Cerebellar nuclear complex (tissue), 1 donor: ENCODE measurements at regions not wholly inside any gene's neighbourhood (a gene's known extent, or its start where the extent isn't known, plus 50 kb on each side); places are given as distances from the start of the nearest gene placed in this dataset.
"Not testable (repeated sequence)": the region's sequence is repeated elsewhere in the genome, so short reads cannot be mapped to it uniquely, and the experiment has no call there.

Source experiments
- DNase-seq, 2 experiments: peaks; one replicate each; lab custom pipeline; 2025; lab: John Stamatoyannopoulos, UW

DNA sequence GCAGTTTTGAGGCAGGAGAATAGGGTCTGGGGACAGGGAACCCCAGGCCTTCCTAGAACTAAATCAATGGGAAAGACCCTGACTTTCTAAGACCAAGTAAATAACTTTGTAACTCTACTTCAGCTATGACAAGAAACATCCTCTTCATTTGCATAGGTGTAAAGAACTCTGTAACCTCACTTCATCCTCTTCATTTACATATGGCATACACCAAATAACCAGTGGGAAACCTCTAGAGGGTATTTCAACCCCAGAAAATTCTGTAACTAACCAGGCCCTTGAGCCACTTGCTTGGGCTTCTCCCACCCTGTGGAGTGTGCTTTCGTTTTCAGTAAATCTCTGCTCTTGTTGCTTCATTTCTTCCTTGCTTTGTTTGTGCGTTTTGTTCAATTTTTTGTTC is 495.6 kb downstream of the SIPA1L2 start:
- DNase-seq: no peak

DNA sequence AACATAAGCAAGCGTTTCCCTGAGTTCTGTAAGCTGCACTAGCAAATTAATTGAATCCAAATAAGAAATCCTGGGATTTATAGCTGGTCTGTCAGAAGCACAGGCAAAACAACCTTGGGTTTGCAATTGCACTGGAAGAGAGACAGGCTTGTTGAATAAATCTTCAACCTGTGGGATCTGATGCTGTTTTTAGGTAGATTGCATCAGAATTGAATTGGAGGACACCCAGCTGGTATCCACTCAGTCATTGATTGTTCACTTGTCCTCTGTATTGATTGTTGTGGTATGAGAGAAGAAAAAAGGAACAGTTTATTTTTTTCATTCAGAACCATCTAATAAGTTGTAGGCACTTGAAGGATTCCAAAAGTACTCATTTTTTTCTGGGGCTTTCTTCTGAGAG is 497.4 kb downstream of the SIPA1L2 start:
- no peak for DNase-seq

DNA sequence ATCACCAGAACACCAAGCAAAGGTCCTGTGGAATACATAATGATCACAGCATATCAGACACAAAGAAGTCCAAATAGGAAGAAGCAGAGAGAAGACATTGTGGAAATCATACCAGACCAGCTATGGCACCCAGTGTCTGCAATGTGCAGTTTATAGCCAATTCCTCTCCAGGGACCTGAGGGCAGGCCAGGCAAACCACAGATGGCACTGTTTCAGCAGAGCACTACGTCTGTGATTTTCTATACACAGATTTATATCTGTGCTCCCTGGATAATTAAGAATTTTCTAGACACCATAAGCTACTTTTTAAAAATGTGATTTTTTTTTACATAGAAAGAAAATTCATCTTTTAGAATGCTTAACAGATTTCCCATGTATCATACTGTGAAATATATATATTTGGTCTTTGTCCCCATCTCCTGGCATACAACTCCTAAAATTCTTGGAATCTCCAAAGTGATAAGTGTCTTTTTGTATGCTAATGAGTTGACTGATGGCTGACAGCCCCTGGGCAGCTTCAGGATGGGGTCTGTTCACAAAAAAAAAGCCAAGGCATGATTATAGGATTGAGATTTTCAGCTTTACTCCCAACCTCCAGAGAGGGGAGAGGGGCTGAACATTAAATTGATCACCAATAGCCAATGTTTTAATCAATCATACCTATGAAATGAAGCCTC is 498.1 kb downstream of the SIPA1L2 start:
- DNase-seq: no peak

DNA sequence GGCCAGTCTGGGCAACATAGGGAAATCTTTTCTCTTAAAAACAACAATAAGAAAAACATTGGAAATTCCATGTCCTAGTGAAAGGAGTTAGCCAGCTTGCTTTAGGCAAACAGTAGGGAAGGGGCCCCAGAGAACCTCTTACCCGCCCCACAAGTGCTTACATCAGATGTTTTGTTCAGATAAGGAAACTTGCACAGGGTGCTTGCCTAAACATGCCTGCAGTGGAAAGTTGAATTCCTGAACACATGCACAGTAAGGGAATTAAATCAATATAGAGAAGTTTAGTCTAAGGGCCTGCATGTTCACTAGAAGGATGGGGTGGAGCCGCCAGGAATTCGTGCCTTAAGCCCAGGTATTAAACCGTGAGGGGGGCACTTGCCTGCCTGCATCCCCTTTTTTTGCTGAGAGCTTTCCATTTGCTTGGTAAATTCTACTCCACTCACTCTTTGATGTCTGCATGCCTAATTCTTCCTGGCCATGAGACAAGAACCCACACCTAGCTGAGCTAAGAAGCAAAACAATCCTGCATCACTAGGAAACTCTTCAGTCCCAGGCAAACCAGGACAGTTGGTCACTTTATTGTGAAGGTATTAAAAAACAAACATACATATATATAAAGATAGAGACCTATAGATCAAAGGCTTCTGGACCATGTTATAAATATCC is 499.0 kb downstream of the SIPA1L2 start:
- no peak for DNase-seq

DNA sequence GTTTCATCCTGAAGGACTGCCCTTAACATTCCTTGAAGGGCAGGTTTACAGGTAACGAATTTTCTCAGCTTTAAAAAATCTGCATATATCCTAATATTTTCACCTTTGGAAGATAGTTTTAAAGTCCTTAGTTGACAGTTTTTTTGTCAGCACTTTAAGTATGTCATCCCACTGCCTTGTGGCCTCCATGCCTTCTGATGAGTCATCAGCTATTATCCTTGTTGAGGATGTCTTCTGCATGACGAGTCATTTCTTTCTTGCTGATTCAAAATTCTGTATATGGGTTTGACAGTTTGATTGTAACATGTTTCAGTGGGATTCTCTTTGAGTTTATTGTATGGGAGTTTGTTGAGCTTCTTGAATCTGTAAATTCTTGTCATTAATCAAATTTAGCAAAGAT is 500.6 kb downstream of the DISC1 start:
- DNase-seq: no peak

DNA sequence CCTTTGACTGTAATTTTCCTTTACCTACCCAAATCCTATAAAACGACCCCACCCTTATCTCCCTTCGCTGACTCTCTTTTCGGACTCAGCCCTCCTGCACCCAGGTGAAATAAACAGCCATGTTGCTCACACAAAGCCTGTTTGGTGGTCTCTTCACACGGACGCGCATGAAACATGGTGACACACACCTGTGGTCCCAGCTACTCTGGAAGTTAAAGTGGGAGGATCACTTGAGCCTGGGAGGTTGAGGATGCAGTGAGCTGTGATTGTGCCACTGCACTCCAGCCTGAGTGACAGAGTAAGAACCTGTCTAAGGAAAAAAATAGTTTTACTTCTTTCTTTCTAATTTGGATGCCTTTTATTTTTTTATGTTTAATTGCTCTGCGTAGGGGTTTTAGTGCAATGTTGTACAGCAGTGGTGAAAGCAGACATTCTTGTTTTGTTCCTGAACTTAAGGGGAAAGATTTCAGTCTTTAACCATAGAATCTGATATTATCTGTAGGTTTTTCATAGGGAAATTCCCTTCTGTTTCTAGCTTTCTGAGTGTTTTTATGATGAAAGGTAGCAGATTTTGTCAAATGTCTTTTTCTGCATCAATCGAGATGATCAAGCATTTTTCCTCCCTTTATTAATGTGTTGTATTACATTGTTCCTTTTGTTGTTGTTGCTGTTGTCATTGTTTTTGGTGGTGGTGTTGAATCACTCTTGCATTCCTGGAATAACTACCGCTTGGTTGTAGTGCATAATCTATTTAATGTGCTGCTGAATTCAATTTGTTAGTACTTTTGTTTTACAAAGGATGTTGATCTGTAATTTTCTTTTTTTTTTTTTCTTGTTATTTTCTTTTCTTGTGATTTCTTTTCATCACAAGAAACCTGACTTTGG is 497.4 kb downstream of the DISC1 start:
- no peak for DNase-seq

DNA sequence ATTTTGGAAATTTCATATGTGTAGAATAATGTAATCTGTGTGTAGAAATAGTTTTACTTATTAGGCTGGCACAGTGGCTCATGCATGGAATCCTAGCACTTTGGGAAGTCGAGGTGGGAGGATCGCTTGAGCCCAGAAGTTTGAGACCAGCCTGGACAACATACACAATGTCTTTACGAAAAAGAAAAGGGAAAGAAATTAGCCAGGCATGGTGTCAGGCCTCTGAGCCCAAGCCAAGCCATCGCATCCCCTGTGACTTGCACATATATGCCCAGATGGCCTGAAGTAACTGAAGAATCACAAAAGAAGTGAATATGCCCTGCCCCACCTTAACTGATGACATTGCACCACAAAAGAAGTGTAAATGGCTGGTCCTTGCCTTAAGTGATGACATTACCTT is 491.3 kb downstream of the DISC1 start:
- not testable (repeated sequence) for DNase-seq

DNA sequence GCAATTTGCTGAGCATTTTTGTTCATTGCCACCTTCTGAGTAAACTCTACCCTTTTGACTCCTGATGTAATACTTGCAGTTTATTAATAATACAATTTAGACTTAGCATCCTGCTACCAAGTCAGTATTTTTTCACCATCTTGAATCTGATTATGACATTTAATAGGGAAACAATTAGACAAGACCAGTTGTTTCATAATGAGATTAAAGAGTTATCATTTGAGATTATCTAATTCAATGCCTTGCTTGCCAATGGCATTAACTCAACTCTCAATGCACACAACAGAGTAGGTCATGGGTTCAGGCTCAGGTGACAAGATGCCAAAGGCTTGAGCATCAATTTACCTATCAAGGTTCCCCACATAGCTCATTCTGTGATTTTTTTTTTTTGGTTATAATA is 488.4 kb downstream of the DISC1 start:
- DNase-seq: no peak

DNA sequence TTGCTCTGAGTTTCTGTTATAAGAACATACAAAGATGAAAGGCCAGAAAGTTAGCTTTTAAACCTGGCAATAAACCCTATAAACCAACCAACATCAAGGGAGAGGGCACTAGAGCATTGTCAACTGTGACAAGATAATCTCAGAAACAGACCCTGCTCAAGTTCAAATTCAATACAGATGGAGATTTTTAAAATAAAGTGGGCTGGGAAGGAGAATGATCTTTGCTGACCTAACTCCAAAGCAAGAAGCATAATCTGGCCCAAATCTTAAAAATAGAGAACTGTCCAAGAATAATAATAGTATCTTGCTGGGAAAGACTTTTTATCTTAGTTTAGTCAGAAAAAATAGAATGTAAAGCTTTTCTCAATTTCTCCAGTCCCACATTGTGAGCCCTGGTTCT is 485.5 kb downstream of the DISC1 start:
- no peak for DNase-seq

DNA sequence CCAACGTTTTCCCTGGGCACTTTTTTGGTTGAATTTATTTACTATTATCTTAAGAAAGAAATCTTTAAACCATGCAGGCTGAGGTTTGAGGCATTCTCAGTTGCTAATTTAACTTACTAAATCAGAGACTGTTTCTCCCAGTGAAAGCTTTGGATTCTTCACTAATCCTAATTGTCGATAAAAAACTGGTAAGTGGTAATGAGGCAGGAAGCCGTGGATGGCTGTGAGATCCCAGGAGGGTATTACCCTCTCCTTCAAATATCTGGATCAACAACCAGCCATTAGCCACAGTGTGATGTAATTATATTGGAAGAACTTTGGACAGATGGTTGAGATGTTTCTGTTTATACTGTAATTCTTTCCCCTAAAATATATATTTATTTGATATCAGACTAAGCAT is 485.0 kb downstream of the DISC1 start:
- DNase-seq: no peak

DNA sequence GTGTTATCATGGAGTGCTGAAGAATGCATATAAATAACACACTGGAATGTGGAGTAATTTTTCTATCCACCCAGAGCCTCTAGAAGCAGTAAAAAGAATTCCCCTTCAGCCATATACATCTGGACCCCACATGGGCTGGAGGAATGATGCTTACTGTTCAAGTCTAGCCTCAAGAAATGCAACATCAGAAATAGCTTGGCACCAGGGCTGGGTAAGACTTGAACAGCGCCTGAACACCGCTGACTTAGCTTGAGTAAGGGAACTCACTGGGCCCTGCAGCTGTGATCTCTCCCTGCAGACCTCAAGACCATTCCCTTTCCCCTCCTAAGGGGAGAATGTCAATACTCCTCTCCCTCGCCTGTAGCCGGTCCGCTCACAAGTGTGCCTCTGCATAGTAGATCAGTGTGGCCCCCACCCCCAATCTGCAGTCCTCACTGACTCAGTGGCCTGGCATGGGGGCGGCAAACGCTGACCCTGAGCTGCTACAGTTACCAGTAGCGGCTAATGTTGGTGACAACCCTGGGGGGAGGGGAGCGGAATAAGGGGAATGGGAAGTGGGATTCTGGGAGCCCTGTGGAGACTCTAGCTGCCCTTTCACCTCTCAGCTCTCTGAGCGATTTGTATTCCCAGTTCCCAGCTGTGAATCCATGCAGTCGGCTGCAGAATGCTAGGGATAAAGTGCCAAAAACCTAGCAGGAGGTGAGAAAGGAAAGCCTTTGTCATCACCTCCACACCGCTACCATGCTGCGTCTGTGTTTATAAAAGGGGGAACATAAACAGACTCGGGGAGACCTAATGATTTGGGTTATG is 483.9 kb downstream of the DISC1 start:
- no peak for DNase-seq

DNA sequence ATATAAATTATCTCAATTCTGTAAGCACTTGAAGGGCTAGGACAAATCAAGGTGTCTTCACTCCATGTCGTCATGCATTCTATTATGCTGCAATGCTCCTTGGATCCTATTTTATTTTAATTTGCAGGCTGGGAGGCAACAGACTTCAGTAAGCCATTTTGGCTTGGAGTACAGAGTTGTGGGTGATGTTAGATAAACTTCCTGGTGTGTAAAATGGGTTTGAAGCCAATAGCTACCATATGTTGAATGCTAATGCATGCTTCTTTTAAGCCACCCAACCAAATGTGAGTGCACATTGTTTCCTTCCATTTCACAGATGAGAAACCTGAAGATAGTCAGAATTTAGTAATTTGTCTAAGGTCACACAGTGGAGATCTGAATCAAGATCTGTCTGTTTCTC is 482.8 kb downstream of the DISC1 start:
- no peak for DNase-seq

DNA sequence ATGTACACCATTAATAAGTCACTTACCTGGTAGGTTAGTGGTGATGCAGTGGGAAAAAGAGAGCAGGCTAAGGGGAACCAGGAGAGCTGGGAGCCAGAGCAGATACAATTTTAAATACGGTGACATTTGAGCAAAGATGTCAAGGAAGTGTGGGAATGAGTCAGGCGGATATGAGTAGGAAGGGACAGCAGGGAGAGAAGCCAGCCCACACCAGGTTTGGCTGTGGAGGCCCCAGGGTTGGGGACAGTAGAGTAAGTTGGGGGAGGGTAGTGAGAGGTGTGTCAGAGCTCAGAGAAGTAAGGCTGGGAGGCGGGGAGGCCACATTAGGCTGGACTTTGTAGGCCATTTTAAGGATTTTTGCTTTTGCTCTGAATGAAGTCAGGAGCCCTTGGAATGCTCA is 482.0 kb downstream of the DISC1 start:
- no peak for DNase-seq

DNA sequence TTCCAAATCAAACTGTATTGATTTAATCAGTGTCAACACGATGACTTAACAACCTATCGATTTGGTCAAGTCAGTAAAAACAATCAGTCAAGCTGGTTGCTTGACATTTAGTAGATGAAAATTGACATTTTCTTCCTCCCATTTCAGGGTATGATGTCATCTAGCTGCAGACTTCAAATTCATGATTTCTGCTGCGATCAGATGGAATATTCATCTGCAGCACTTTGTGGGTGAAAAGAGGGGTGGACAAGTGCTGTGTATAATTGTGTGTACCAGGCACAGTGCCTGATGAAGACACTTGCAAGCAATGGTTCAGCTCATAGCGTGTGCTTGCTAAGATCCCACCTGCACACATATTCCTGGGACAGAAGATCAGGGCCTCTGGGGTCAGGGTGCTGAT is 479.8 kb downstream of the DISC1 start:
- DNase-seq: no peak

DNA sequence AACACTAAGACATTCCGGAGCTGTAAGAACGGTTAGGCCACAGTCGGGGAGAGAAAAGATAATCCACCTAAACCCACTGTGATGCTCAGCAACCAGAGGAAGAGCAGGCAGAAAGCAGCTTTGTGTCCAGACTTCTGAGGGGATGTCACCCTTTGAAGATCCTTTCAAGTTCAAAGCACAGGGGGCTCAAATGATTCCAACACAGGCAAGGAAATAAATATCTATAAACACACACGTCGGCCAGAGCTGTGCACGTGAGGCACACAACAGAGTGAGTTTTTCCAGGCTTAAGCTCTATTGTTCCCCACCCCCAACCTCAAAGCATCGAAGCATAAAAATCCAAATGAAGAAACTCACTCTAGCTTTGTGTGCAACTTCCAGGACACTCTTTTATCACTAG is 479.0 kb downstream of the DISC1 start:
- DNase-seq: no peak

DNA sequence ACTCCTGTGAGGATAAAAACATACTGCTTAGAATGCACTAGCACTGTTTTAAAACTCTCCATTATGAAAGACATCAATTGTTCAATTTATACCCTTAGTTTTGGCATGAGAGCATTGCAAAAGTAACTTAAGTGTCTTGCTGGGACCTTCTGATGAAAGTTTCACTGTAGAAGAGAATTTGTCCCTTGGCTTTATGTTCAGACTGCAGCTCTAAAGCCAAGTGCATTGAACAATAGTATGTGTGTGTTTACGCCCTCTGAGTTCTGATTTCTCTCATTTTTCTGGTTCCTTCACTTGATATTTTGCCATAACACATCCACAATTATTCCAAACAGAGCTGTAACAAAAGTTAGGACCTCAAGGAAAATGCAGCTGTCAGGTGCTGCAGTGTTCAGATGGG is 474.6 kb downstream of the DISC1 start:
- DNase-seq: no peak

DNA sequence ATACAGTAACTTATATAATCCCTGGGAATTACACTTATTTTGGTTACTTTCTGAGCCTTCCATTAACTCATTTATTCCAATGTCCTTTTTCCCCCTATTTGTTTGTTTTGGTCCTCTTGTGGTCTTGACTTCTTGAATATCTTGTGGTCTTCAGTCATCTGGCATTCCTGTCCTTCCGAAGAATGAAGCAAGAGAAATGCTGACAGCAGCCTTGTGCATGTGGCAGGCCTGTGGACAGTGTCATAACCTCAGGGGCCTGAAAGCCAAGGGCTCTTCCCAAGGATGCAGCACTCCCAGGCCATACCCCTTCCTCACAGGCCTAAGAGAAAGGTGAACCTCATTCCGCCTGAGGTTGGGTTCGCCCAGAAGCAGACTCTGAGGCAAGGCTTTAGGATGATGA is 470.2 kb downstream of the DISC1 start:
- DNase-seq: no peak
